IMR-90 (cell line): ENCODE measurements at regions not wholly inside any gene's neighbourhood (a gene's known extent, or its start where the extent isn't known, plus 50 kb on each side); places are given as distances from the start of the nearest gene placed in this dataset.

Source experiments
- ATAC-seq: fragments of 200-7000 bp; cut with Tn5 transposase; 2 replicates; pipeline ENCODE4 v1.9.1; 2020; ENCODE audit warnings: low read depth, mild to moderate bottlenecking, moderate library complexity
- BruUV-seq: library from RNA; stranded (reverse); fragments of 400-500 nt; replicated peaks from 2 replicates; lab custom pipeline; 2021; lab: Mats Ljungman, UMichigan
- CTCF ChIA-PET: fragments of 300-600 bp; formaldehyde crosslinking; extraction: SDS; loops from one replicate; lab custom pipeline; 2021; ENCODE audit warnings: antibody characterized with exemption; lab: Yijun Ruan, JAX
- POLR2A ChIA-PET: fragments of 300-600 bp; sonication (Branson Sonifier 250); formaldehyde crosslinking; loops from one replicate; lab custom pipeline; 2022; ENCODE audit warnings: antibody characterized with exemption; ENCODE audit not compliant: unreplicated experiment; lab: Charles Lee
- DNase-seq: peaks from one replicate; pipeline ENCODE4 v3.0.0; 2013
- H2AFZ ChIP-seq: replicated peaks from 2 replicates; pipeline ENCODE3; 2013; ENCODE audit warnings: low read length, mild to moderate bottlenecking; ENCODE audit not compliant: poor library complexity
- H2AK5ac ChIP-seq: 2 replicates; pipeline ENCODE4 v1.6.1; 2013; ENCODE audit warnings: low read depth, low read length, inconsistent platforms
- H2AK9ac ChIP-seq: replicated peaks from 2 replicates; pipeline ENCODE3; 2013; ENCODE audit warnings: mild to moderate bottlenecking, low read depth, low read length, moderate library complexity; ENCODE audit not compliant: poor library complexity
- H2BK120ac ChIP-seq: 2 replicates; pipeline ENCODE4 v1.6.1; 2013; ENCODE audit warnings: low read depth, low read length, inconsistent platforms
- H2BK15ac ChIP-seq: 3 replicates; pipeline ENCODE4 v1.6.1; 2013; ENCODE audit warnings: low read depth, low read length, inconsistent platforms
- H2BK20ac ChIP-seq: 2 replicates; pipeline ENCODE4 v1.6.1; 2013; ENCODE audit warnings: low read depth, mild to moderate bottlenecking, inconsistent platforms, low read length, moderate library complexity
- H2BK5ac ChIP-seq: 2 replicates; pipeline ENCODE4 v1.6.1; 2013; ENCODE audit warnings: mild to moderate bottlenecking, low read depth, low read length, inconsistent platforms; ENCODE audit not compliant: poor library complexity, severe bottlenecking
- H3K14ac ChIP-seq: replicated peaks from 2 replicates; pipeline ENCODE4 v1.6.1; 2013; ENCODE audit warnings: low read depth, low read length, inconsistent platforms
- H3K18ac ChIP-seq: 2 replicates; pipeline ENCODE4 v1.6.1; 2013; ENCODE audit warnings: low read depth, low read length, control low read depth
- H3K23ac ChIP-seq: 2 replicates; pipeline ENCODE4 v1.6.1; 2013; ENCODE audit warnings: low read depth, low read length, inconsistent platforms
- H3K27ac ChIP-seq: 2 replicates; pipeline ENCODE4 v1.5.1; 2013; ENCODE audit warnings: mild to moderate bottlenecking, control low read depth, low read length; ENCODE audit not compliant: insufficient read depth
- H3K27me3 ChIP-seq: 2 replicates; pipeline ENCODE4 v1.6.1; 2013; ENCODE audit warnings: low read length; ENCODE audit not compliant: control insufficient read depth, insufficient read depth
- H3K36me3 ChIP-seq: 2 replicates; pipeline ENCODE4 v1.6.1; 2013; ENCODE audit warnings: low read length, mixed read lengths; ENCODE audit not compliant: control insufficient read depth, insufficient read depth
- H3K4ac ChIP-seq: 2 replicates; pipeline ENCODE4 v1.6.1; 2013; ENCODE audit warnings: low read depth, low read length, inconsistent platforms
- H3K4me1 ChIP-seq: 2 replicates; pipeline ENCODE4 v1.6.1; 2013; ENCODE audit warnings: low read length, mixed read lengths; ENCODE audit not compliant: control insufficient read depth, insufficient read depth
- H3K4me2 ChIP-seq: 2 replicates; pipeline ENCODE4 v1.6.1; 2013; ENCODE audit warnings: low read depth, mild to moderate bottlenecking, control low read depth, low read length, moderate library complexity
- H3K4me3 ChIP-seq: 2 replicates; pipeline ENCODE4 v1.5.1; 2013; ENCODE audit warnings: low read depth, mild to moderate bottlenecking, control low read depth, low read length, moderate library complexity; ENCODE audit not compliant: insufficient read depth
- H3K56ac ChIP-seq: 2 replicates; pipeline ENCODE4 v1.6.1; 2013; ENCODE audit warnings: low read length, inconsistent platforms; ENCODE audit not compliant: insufficient read depth; ENCODE audit errors: extremely low read depth
- H3K79me1 ChIP-seq, 2 experiments: 2 replicates each; pipeline ENCODE4 v1.6.1; 2013; ENCODE audit warnings: low read length in 2 of 2, inconsistent platforms in 1 of 2, low read depth in 1 of 2
- H3K9ac ChIP-seq: 2 replicates; pipeline ENCODE4 v1.6.1; 2013; ENCODE audit warnings: low read depth, low read length, control low read depth
- H3K9me1 ChIP-seq: 2 replicates; pipeline ENCODE4 v1.6.1; 2013; ENCODE audit warnings: low read length, inconsistent platforms; ENCODE audit not compliant: insufficient read depth
- H3K9me3 ChIP-seq: 2 replicates; pipeline ENCODE4 v1.6.1; 2013; ENCODE audit warnings: low read length; ENCODE audit not compliant: control insufficient read depth, insufficient read depth
- H4K20me1 ChIP-seq: 2 replicates; pipeline ENCODE4 v1.6.1; 2013; ENCODE audit warnings: low read length, inconsistent platforms; ENCODE audit not compliant: insufficient read depth
- H4K5ac ChIP-seq: 2 replicates; pipeline ENCODE4 v1.6.1; 2013; ENCODE audit warnings: mild to moderate bottlenecking, low read depth, low read length, control low read depth
- H4K8ac ChIP-seq, 2 experiments: 2 replicates each; pipeline ENCODE4 v1.6.1; 2013; ENCODE audit warnings: low read depth in 2 of 2, low read length in 2 of 2, control low read depth in 1 of 2, inconsistent platforms in 1 of 2
- H4K91ac ChIP-seq: 2 replicates; pipeline ENCODE4 v1.6.1; 2013; ENCODE audit warnings: low read depth, low read length, inconsistent platforms; ENCODE audit not compliant: insufficient read depth
- CHD1 ChIP-seq: IDR thresholded peaks from 2 replicates; pipeline ENCODE4 v1.6.1; 2012; ENCODE audit warnings: low read depth, low read length, improper control_type of control experiment
- CTCF ChIP-seq: conservative IDR thresholded peaks from 2 replicates; pipeline ENCODE4 v1.5.1; 2012; ENCODE audit warnings: mild to moderate bottlenecking, low read depth, low read length, improper control_type of control experiment
- RAD21 ChIP-seq: IDR thresholded peaks from 2 replicates; pipeline ENCODE4 v1.6.1; 2012; ENCODE audit warnings: low read length, improper control_type of control experiment
- WGBS, 2 experiments: methylation state at CpG; one replicate each; pipeline versions ENCODE4 v1.1.5 to v1.1.7; 2013; ENCODE audit warnings: missing lambda C conversion rate in 2 of 2; ENCODE audit not compliant: insufficient read length in 1 of 2; ENCODE audit errors: extremely low coverage in 2 of 2; 5-methylcytosine and 5-hydroxymethylcytosine counted together
- dilution Hi-C: fragments of 300-500 bp; cut with HindIII; formaldehyde crosslinking; loops from one replicate; pipeline ENCODE4 v1.14.3; 2018; ENCODE audit warnings: low sequenced_read_pairs; ENCODE audit not compliant: unreplicated experiment
- in situ Hi-C: fragments of 300-500 bp; cut with MboI; formaldehyde crosslinking; loops from 3 replicates; pipeline ENCODE4 v1.14.3; 2019; ENCODE audit warnings: low sequenced_read_pairs, inconsistent platforms, mixed read lengths
- intact Hi-C: fragments of 100-400 bp; cut with micrococcal nuclease; formaldehyde crosslinking; loops from 2 replicates; pipeline ENCODE4 v1.10.0; 2022

- Histone ChIP-seq H2AK5ac (no peak overlapping the region), H4K8ac (no peak overlapping the region), H3K9ac (no peak overlapping the region), H3K9me1 (no peaks in the 10 kb centered on the region), H4K5ac (no peak overlapping the region), H3K79me1 (no peaks in the 10 kb centered on the region), H2AK9ac (no peak overlapping the region), H2AFZ (peak overlapping the region; percentile 32), H2BK120ac (no peak overlapping the region), H3K36me3 (no peaks in the 10 kb centered on the region), H3K4me1 (no peaks in the 10 kb centered on the region), H3K23ac (no peak overlapping the region), H3K9me3 (peaks cover 20% of the 10 kb centered on the region), H3K4ac (no peak overlapping the region), H2BK5ac (no peak overlapping the region), H3K18ac (no peak overlapping the region), H3K14ac (no peak overlapping the region), H3K27ac (no peak overlapping the region), H3K56ac (no peak overlapping the region; the same call in 1 of the 2 replicates), H3K27me3 (no peaks in the 10 kb centered on the region), H2BK15ac (no peak overlapping the region), H4K91ac (no peak overlapping the region), H4K20me1 (no peaks in the 10 kb centered on the region), H3K4me2 (no peak overlapping the region), H3K4me3 (no peak overlapping the region), H2BK20ac (no peak overlapping the region)
- ChIA-PET CTCF (no interaction called here), POLR2A (no interaction called here)
- in situ Hi-C loops: no loop called here
- intact Hi-C loops: no loop called here
- 35% methylated on average over 4 of the region's 4 CpGs; no CpG with 5 or more reads in 1 of the 2 experiments for WGBS, 2 experiments
- dilution Hi-C loops: no loop called here
- no peak for TF ChIP-seq RAD21
- no peak for TF ChIP-seq CHD1
- TF ChIP-seq CTCF: no peak
- DNase-seq (no peak), ATAC-seq (no peak)
- no TSS peak for BruUV-seq
These were observed 121.6 kb upstream of the ALKAL2 start for GRCh38 chr2:409523-409922.
